HEK293T (cell line): ENCODE measurements at regions not wholly inside any gene's neighbourhood (a gene's known extent, or its start where the extent isn't known, plus 50 kb on each side); places are given as distances from the start of the nearest gene placed in this dataset.
"Not testable (repeated sequence)": the region's sequence is repeated elsewhere in the genome, so short reads cannot be mapped to it uniquely, and the experiment has no call there.

Experiments used
- ARNT ChIP-seq: fragments of 450-650 bp; IDR thresholded peaks from 2 replicates; pipeline ENCODE4 v1.6.1; 2017; ENCODE audit warnings: mild to moderate bottlenecking
- CTBP1 ChIP-seq: fragments of 450-650 bp; IDR thresholded peaks from 2 replicates; pipeline ENCODE4 v1.6.1; 2016; ENCODE audit warnings: borderline replicate concordance
- ELF4 ChIP-seq: fragments of 450-650 bp; IDR thresholded peaks from 2 replicates; pipeline ENCODE4 v1.6.1; 2017; ENCODE audit warnings: antibody characterized with exemption
- FOXA1 ChIP-seq: fragments of 450-650 bp; IDR thresholded peaks from 2 replicates; pipeline ENCODE4 v1.6.1; 2016; ENCODE audit warnings: mild to moderate bottlenecking
- FOXK2 ChIP-seq: fragments of 450-650 bp; IDR thresholded peaks from 2 replicates; pipeline ENCODE4 v1.6.1; 2016; ENCODE audit warnings: mild to moderate bottlenecking
- FOXM1 ChIP-seq: fragments of 450-650 bp; IDR thresholded peaks from 2 replicates; pipeline ENCODE4 v1.6.1; 2017; ENCODE audit warnings: mild to moderate bottlenecking, borderline replicate concordance
- L3MBTL2 ChIP-seq: fragments of 450-650 bp; conservative IDR thresholded peaks from 2 replicates; pipeline ENCODE4 v1.6.1; 2016; ENCODE audit warnings: mild to moderate bottlenecking
- PKNOX1 ChIP-seq: fragments of 450-650 bp; IDR thresholded peaks from 2 replicates; pipeline ENCODE4 v1.6.1; 2016
- SP1 ChIP-seq: fragments of 450-650 bp; IDR thresholded peaks from 2 replicates; pipeline ENCODE4 v1.6.1; 2017
- SUZ12 ChIP-seq: fragments of 450-650 bp; IDR thresholded peaks from 2 replicates; pipeline ENCODE4 v1.6.1; 2016; ENCODE audit warnings: mild to moderate bottlenecking
- TARDBP ChIP-seq: fragments of 450-650 bp; IDR thresholded peaks from 2 replicates; pipeline ENCODE4 v1.6.1; 2016

GRCh38 chr5:130897537-130898195 lies 267.4 kb downstream of the HINT1 start:
- TF ChIP-seq PKNOX1 (peak; percentile 54; the same call in 1 of the 2 replicates), L3MBTL2 (peak; percentile 72)
- TF ChIP-seq ELF4, FOXM1, SP1, CTBP1, FOXK2, FOXA1, SUZ12, ARNT, TARDBP: not testable (repeated sequence)
